ENCODE measurements at regions not wholly inside any gene's neighbourhood (a gene's known extent, or its start where the extent isn't known, plus 50 kb on each side); places are given as distances from the start of the nearest gene placed in this dataset.

DNA sequence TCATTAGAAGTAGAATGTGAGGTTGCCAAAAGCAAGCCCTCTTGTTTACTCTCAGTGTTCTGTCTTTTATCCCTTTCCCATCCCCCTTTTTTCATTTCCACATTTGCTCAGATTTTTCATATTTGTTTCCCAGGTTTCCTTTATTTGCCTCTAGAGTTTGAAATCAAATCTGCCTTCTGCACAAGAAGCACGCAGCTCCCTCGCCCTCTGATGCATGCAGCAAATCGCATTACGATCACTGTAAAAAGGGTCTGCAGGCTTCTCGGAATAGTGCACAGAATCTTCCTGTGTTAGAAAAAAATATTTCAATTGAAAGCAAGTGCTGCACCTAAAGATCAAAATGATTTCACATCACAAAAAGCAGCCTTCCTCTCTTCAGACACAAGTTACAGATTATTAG is 129.0 kb downstream of the GPAM start:
- DNase-seq (ENCODE audit: low read depth): no peak

DNA sequence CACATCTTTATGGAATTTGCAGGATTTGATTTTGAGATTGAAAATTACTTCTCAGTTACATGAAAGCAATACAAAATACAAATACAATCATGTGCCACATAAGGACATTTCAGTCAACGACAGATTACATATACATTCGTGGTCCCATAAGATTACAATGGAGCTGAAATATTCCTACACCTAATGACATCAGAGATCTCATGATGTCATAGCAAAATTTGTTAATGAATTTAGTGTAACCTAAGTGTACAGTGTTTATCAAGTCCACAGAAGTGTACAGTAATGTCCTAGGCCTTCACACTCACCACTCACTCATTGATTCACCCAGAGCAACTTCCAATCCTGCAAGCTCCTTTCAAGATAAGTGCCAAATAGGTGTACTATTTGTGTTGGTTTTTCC is 126.5 kb downstream of the GPAM start:
- no peak for DNase-seq (ENCODE audit: low read depth)

DNA sequence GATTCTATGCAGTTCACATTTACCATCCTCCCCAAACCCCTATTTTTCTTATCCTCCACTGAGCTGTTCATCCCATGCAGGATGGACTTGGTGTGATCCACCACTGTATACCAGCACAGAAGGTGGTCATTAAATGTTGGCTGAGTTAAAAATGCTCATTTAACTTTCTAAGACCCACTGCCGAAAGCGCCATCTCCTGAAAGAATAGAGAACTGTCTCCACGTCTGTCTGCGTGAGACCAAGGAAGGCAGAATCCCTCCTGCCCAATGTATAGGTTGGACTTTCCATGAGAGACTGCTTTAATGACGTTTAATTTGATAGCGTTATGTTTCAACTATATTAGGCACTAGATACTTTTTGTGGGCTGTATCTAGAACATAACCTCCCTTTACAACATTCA is 124.3 kb downstream of the GPAM start:
- DNase-seq (ENCODE audit: low read depth): no peak

DNA sequence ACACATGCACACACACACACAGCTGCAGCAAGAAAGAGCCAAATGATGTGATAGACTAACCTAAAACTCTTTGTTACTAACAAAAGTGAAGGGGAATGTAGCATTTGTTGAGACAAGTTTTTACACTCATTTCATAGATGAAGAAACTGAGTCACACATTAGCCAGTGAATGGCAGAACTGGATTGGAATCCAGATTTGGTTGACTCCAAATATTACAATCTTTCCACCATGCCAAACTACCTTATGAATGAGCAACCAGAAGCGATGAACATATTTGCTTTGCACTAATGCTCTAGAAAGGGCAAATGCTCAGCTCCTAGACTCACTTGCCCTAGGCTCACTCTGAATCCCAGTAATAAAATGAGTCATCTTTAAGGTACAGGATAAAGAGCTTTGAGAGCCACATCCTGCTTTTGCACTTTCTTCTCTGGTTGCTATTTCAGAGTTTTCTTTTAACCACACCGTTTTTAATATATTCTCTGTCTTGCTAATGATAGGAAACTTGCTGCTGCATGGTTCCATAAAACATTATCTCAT is 111.9 kb downstream of the GPAM start:
- DNase-seq (ENCODE audit: low read depth): no peak

DNA sequence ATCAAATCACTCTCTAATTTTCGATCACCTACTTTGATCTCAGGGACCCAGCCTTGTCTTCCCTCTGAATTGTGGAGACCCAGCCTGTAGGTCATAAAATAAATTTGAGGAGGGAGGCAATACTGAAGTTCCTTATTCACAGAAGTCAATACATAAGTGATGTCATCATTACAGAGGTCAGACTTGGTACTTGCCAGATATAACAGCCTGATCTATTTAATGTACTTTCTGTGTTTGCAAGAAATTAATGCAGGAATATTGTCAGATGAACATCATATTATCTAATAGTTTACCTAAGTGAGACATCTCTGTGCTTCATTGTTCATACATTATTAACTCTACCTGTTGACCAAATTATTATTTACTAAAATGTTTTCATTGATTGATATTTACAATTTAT is 105.6 kb downstream of the GPAM start:
- no peak for DNase-seq (ENCODE audit: low read depth)

DNA sequence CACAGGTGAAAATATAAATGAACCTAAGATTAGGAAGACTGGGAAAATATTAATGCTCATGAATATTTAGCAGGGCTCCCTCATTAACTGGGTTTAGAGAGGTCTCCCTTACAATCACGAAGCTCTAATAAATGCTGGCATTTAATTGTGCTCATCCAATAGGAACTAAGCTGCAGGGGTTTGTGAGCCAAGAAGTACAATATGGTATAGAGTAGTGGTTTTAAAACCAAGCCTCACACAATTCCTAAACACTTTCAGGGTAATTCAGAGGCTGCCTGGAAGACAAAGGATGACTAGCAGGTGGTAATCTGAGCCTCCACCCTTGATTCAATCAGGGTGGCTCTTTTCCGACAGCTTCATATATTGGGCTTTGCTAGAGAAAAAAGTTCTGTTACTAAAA is 103.3 kb downstream of the GPAM start:
- no peak for DNase-seq (ENCODE audit: low read depth)

DNA sequence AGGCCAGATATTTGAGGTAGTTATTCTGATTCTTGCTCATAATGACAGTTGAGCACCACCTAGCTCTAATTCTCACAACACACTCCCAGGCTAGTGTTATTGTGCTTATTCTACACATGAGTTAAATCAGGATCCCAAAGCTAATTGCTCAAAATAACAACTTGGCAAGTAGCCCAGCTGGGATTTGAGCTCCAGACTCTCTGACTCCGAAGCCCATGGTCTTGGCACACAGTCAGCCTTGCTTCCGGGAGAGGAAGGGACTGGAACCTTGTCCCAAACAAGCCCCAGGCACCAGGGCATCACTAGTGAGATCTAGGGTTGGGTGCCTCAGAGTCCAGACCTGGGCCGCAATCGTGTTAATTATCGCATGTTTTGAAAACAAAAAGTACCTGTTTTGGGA is 101.4 kb downstream of the GPAM start:
- DNase-seq (ENCODE audit: low read depth): no peak

DNA sequence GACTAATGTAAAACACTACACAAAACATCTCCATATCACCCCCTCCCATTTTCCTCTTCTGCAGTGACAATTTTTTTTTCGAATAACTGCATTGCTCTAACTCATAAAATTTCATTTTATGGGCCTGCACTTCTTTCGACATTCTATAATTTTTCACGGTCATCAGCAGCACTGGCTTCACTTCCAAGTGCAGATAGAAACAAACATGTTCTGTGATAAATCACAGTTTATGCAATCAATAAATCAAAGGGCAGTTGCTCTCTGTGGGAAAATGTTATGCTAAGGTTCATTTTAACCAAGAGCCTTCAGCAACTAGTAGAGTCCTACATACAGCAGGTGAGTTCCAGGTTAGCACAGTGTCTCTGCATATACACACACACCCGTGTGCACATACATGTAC is 100.1 kb downstream of the GPAM start:
- DNase-seq (ENCODE audit: low read depth): no peak

DNA sequence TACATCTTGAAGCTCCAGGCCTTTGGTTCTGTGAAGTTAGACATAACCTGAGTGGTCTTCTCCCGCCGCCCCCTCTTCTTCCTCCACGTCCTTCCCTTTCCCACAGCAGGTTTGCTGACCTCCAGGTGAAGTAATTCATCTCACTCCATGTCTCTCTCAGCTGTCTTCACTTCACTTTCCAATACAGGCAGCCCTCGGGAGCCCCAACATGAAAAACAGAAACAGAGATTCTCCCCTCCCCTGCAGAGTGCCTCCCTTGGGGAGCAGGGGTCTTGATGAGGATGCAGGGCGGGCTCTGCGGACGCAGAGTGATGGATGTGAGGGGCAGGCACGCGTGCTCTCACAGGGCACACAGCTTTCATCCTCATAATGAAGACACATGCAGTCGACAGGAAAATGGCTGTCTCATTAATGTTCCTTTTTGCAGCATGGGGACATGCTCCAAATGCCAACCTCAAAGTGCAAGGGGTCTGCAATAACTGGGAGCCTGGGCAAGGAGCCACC is 95.6 kb downstream of the GPAM start:
- DNase-seq (ENCODE audit: low read depth): no peak

DNA sequence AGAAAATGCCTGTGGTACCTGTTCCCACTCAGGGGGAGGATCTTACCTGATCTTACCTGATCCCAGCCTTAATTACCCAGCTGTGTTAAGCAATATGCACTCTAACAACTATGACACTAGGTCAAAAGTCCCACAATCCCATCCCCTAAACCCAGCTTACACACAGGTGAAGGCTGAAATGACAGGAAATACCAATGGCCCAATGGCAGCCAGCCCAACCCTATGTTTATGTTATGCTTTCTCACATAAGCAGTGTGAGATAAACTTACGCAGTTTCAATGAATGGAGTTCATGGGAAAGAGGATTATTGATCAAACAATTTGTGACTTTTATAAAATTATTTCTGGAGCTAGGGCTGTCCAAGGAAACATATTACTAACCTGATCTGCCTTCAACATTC is 91.9 kb downstream of the GPAM start:
- DNase-seq (ENCODE audit: low read depth): no peak

DNA sequence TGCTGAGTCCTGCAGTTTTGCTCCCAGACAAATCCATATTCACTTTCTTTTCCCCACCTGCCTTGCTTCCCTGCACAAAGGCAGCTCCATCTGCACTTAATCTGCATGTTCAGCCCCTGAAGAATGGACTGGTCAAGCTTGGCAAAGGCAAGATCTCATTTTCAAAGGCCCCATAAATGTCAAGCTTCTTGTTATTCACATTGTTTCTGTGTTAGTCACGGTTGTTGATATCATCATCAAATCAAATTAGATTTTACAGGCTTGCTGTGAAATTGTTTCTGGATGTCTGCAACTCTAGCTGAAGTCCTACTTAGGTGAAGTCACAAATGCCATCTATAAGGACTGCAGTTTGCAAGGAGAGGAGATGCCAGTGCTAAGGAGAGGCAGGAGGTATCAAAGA is 91.0 kb downstream of the GPAM start:
- no peak for DNase-seq (ENCODE audit: low read depth)

DNA sequence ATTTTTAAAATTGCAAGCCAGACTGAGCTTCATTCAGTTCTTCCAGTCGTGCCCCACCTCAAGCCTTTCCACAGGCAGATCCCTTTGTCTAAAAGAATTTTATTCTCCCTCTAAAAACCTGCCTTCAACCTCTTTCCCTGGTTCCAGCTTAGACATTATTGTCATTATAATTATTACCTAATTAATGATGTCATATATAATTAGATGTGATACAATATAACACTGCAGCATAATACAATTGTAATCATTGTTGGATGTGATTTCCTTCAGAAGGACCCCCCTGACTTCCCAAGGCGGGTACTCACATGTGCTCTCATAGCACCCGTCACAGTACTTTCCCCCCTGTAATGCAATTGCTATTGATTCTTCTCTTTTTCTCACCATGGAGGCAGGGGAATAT is 88.6 kb downstream of the GPAM start:
- DNase-seq (ENCODE audit: low read depth): no peak

DNA sequence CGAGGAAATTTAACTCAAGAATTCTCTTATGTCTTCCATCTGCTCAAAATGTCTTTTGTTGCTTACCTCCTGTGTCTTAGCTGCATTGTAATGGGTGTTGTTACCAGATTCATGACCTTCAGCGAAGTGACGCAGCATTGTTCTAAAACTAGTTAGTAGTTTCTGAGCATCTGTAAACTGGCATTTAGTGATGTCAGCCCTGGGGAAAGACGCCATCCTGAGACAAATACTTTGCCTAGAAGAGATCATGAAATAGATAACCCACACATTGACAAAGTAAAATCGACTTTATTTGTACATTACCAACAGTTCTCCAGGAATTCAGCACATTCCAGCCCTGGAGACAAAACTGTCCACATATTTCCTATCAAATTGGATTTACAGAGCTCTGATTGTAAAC is 87.8 kb downstream of the GPAM start:
- DNase-seq (ENCODE audit: low read depth): no peak

DNA sequence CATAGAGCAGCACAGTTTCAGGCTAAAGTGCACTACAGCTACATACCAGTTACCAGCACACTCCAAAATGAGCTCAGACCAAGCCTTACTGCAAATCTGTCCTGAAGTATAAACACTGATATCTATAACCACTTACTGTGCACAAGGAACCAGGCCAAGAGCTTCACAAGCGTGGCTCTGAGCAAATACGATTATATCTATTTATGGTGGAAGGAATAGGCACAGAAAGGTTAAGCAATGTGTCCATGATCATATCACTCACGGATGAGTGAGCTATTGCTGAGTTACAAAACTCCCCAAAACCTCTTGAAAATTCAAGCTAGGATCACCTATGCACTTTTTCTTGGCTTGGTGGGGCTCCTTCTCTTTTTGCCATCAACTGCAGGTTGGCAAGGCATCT is 84.9 kb downstream of the GPAM start:
- no peak for DNase-seq (ENCODE audit: low read depth)
